Tibial artery (tissue), 4 donors: ENCODE measurements at regions not wholly inside any gene's neighbourhood (a gene's known extent, or its start where the extent isn't known, plus 50 kb on each side); places are given as distances from the start of the nearest gene placed in this dataset.

Experiments
- DNase-seq, 2 donors: peaks; one replicate each; pipeline ENCODE4 v3.0.0-alpha.2; 2019
- H3K27ac ChIP-seq, 2 donors: fragments of 200-600 bp; sonication (generic) in 1 of 2; 1 replicate in 1 of 2; 2 replicates in 1 of 2; pipeline ENCODE4 v1.5.1; 2018 to 2019; ENCODE audit warnings: mild to moderate bottlenecking in 1 of 2
- H3K27me3 ChIP-seq, 2 donors: fragments of 200-600 bp; sonication (generic) in 1 of 2; one replicate each; pipeline versions ENCODE4 v1.5.1 to v1.6.0; 2016 to 2019
- H3K36me3 ChIP-seq, 3 donors: fragments of 200-600 bp; sonication (generic) in 2 of 3; one replicate each; pipeline ENCODE4 v1.5.1; 2016 to 2019; ENCODE audit warnings: mild to moderate bottlenecking in 2 of 3
- H3K4me1 ChIP-seq, 4 donors: fragments of 200-600 bp; sonication (generic) in 2 of 4; 1 replicate in 3 of 4; 2 replicates in 1 of 4; pipeline ENCODE4 v1.5.1; 2016 to 2019
- H3K4me3 ChIP-seq, 2 donors: fragments of 200-600 bp; sonication (generic) in 1 of 2; 1 replicate in 1 of 2; 2 replicates in 1 of 2; pipeline ENCODE4 v1.5.1; 2018 to 2019; ENCODE audit warnings: mild to moderate bottlenecking in 2 of 2
- H3K9me3 ChIP-seq, 3 donors: fragments of 200-600 bp; sonication (generic) in 1 of 3; one replicate each; pipeline ENCODE4 v1.5.1; 2016 to 2019
- CTCF ChIP-seq, 2 experiments: fragments of 200-600 bp in 1 of 2; fragments of 450-650 bp in 1 of 2; IDR thresholded peaks; one replicate each; pipeline ENCODE4 v1.5.1; 2017 to 2019; ENCODE audit warnings: antibody characterized with exemption in 2 of 2, mild to moderate bottlenecking in 1 of 2, moderate library complexity in 1 of 2
- intact Hi-C: fragments of 100-400 bp; cut with DNase I; formaldehyde crosslinking; loops from one replicate; pipeline ENCODE4 v1.15.0; 2023; ENCODE audit warnings: low total_unique reads

DNA sequence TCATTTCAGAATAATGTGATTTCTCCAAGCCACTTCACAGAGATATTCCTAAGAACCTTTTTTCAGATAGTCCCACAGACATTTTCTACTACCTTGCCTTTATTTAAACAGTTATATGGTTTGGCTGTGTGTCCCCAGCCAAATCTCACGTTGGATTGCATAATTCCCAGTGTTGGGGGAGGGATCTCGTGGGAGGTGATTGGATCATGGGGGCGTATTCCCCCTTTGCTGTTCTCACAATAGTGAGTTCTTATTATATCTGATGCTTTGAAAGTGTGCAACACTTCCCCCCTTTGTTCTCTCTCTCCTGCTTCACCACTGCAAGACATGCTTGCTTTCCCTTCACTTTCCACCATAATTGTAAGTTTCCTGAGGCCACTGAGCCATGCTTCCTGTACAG is 93.6 kb upstream of the ZNF678 start:
- no peaks in the 10 kb centered on the region for H3K9me3 ChIP-seq
- no peak for DNase-seq
- peaks cover 0 to 24% of the 10 kb centered on the region in 2 donors for H3K27me3 ChIP-seq
- no peaks in the 10 kb centered on the region for H3K4me1 ChIP-seq
- H3K36me3 ChIP-seq, result no peaks in the 10 kb centered on the region
- no peak for TF ChIP-seq CTCF (IDR thresholded peaks at IDR 0.05)
- no peak overlapping the region for H3K4me3 ChIP-seq
- intact Hi-C loops, result no loop called here
- no peak overlapping the region for H3K27ac ChIP-seq

DNA sequence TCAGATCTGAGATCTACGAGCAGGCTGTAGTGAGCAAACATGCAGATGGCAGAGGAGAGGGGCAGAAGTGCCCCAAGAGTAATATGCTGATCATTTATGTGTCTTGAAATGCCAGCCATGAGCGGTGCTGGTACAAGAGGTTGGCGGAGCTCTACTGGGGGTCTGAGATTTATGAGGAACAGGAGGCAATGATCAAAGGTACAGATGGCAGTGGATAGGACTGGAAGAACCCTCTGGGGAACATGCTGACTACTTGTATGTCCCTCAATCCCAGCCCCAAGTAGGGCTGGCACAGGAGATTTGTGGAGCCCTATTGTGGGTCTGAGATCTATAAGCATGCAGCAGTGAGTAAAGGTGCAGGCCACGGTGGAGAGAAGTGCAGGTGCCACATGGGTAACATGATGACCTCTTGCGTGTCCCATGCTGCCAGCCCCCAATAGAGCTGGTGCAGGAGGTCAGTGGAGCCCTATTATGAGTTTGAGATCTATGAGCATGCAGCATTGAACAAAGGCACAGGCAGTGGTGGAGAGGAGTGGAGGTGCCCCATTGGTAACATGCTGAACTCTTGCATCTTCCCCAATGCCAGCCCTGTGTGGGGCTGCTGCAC is 97.2 kb upstream of the ZNF678 start:
- Histone ChIP-seq H3K4me3 (no peak overlapping the region), H3K36me3 (no peaks in the 10 kb centered on the region), H3K4me1 (no peaks in the 10 kb centered on the region), H3K27ac (no peak overlapping the region), H3K27me3 (peaks cover 0 to 6% of the 10 kb centered on the region in 2 donors), H3K9me3 (no peaks in the 10 kb centered on the region)
- no peak for TF ChIP-seq CTCF (IDR thresholded peaks at IDR 0.05)
- DNase-seq, result no peak
- intact Hi-C loops, result no loop called here

- H3K9me3 ChIP-seq, result no peaks in the 10 kb centered on the region
- no peaks in the 10 kb centered on the region for H3K36me3 ChIP-seq
- H3K27ac ChIP-seq, result no peak overlapping the region
- no peak overlapping the region for H3K4me3 ChIP-seq
- DNase-seq, result no peak
- TF ChIP-seq CTCF (IDR thresholded peaks at IDR 0.05), result no peak
- H3K4me1 ChIP-seq, result no peaks in the 10 kb centered on the region
- intact Hi-C loops, result no loop called here
- peaks cover 0 to 6% of the 10 kb centered on the region in 2 donors for H3K27me3 ChIP-seq
Observed at GRCh38 chr1:227465256-227465655, 98.1 kb upstream of the ZNF678 start.

DNA sequence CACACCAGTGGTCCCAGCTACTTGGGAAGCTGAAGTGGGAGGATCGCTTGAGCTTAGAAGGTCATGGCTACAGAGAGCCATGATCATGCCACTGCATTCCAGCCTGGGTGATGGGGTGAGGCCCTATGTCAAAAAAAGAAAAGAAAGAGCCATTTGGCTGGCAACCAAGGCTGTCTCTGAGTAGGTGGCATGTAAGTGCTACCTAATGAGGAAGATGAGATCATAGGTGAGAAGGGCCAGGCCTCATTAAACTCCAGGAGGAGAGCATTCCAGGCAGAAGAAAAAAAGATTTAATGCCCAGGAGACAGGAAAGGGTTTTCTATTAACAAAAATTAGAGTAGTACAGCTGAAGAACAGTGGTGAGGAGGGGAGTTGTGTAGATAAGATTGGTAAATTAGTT is 103.4 kb upstream of the ZNF678 start:
- Histone ChIP-seq H3K9me3 (no peaks in the 10 kb centered on the region), H3K27me3 (no peaks in the 10 kb centered on the region), H3K36me3 (no peaks in the 10 kb centered on the region), H3K4me3 (no peak overlapping the region), H3K4me1 (no peaks in the 10 kb centered on the region), H3K27ac (no peak overlapping the region)
- no peak for TF ChIP-seq CTCF (IDR thresholded peaks at IDR 0.05)
- DNase-seq, result no peak
- intact Hi-C loops, result no loop called here

DNA sequence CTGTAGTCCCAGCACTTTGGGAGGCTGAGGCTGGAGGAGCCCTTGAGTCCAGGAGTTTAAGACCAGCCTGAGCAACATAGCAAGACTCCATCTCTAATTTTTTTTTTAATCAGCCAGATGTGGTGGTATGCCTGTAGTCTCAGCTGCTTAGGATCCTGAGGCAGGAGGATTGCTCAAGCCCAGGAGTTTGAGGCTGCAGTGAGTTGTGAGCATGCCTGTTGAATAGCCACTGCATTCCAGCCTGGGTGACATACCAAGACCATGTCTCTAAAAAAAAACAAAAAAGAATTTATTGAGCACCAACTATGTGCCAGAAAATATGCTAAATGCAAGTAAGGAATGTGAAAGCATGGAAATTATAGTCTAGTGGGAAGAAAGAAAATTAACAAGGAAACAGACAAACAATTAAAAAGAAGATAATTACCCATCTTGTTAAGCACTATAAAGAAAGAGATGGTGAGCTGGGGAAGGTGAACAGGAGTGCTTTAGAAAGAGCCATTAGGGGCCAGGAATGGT is 104.0 kb upstream of the ZNF678 start:
- intact Hi-C loops, result no loop called here
- no peak overlapping the region for H3K27ac ChIP-seq
- TF ChIP-seq CTCF (IDR thresholded peaks at IDR 0.05), result no peak

DNA sequence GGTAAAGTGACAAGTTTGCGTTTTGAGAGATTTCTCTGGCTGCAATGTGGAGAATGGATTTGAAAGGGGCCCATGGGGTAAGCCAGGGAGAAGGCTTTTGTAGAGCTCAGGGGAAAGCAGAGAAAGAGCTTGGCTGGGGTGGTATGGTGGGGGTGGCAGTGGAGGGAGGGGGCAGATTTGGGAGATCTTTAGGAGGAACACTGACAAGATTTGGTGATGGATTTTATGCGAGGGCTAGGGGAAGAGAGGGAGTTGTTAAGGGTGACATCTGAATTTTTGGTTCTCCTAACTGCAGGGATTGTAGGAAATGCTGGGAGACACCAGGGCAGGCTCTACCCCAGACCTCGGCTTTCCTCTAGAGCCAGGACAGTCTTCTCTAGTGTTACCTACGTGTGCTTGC is 108.7 kb upstream of the ZNF678 start:
- H3K27me3 ChIP-seq, result peaks cover 0 to 12% of the 10 kb centered on the region in 2 donors
- intact Hi-C loops, result no loop called here
- TF ChIP-seq CTCF (IDR thresholded peaks at IDR 0.05), result no peak

More for the DNA sequence above, 104.0 kb upstream of the ZNF678 start:
- Histone ChIP-seq H3K4me3 (no peak overlapping the region), H3K9me3 (no peaks in the 10 kb centered on the region), H3K36me3 (no peaks in the 10 kb centered on the region), H3K27me3 (no peaks in the 10 kb centered on the region), H3K4me1 (no peaks in the 10 kb centered on the region)
- DNase-seq, result no peak

More for the DNA sequence above, 108.7 kb upstream of the ZNF678 start:
- Histone ChIP-seq H3K27ac (no peak overlapping the region), H3K9me3 (no peaks in the 10 kb centered on the region), H3K4me1 (no peaks in the 10 kb centered on the region), H3K36me3 (no peaks in the 10 kb centered on the region), H3K4me3 (no peak overlapping the region)
- no peak for DNase-seq
